NCI-H128 (cell line): ENCODE measurements at regions not wholly inside any gene's neighbourhood (a gene's known extent, or its start where the extent isn't known, plus 50 kb on each side); places are given as distances from the start of the nearest gene placed in this dataset.
"Not testable (repeated sequence)": the region's sequence is repeated elsewhere in the genome, so short reads cannot be mapped to it uniquely, and the experiment has no call there.

Experiments
- DNase-seq: peaks from one replicate; lab custom pipeline; 2025; ENCODE audit not compliant: unreplicated experiment; lab: John Stamatoyannopoulos, UW

- not testable (repeated sequence) for DNase-seq
Measured at GRCh38 chr3:110440066-110440653, 631.5 kb upstream of the NECTIN3 start.

GRCh38 chr3:110454066-110454465, 617.5 kb upstream of the NECTIN3 start:
- DNase-seq, result no peak

- no peak for DNase-seq
Measured at GRCh38 chr3:110456001-110456400, 615.6 kb upstream of the NECTIN3 start.

- no peak for DNase-seq
Measured at GRCh38 chr3:110456438-110457138, 615.0 kb upstream of the NECTIN3 start.

- DNase-seq, result no peak
Measured at GRCh38 chr3:110457508-110457907, 614.1 kb upstream of the NECTIN3 start.

- DNase-seq, result no peak
Measured at GRCh38 chr3:110459021-110459420, 612.6 kb upstream of the NECTIN3 start.

GRCh38 chr3:110470310-110470709, 601.3 kb upstream of the NECTIN3 start:
- DNase-seq, result no peak

- no peak for DNase-seq
Measured at GRCh38 chr3:110473405-110473804, 598.2 kb upstream of the NECTIN3 start.

GRCh38 chr3:110474397-110474796, 597.2 kb upstream of the NECTIN3 start:
- DNase-seq, result no peak

- DNase-seq, result no peak
Measured at GRCh38 chr3:110478377-110479054, 593.1 kb upstream of the NECTIN3 start.

GRCh38 chr3:110479731-110480130, 591.9 kb upstream of the NECTIN3 start:
- no peak for DNase-seq

GRCh38 chr3:110485389-110485788, 586.2 kb upstream of the NECTIN3 start:
- no peak for DNase-seq

- no peak for DNase-seq
Measured at GRCh38 chr3:110487840-110488239, 583.8 kb upstream of the NECTIN3 start.

- no peak for DNase-seq
Measured at GRCh38 chr3:110491413-110491812, 580.2 kb upstream of the NECTIN3 start.

GRCh38 chr3:110492876-110493275, 578.7 kb upstream of the NECTIN3 start:
- DNase-seq, result no peak

GRCh38 chr3:110493438-110494092, 578.1 kb upstream of the NECTIN3 start:
- no peak for DNase-seq

GRCh38 chr3:110494093-110494490, 577.5 kb upstream of the NECTIN3 start:
- no peak for DNase-seq

GRCh38 chr3:110494728-110495127, 576.9 kb upstream of the NECTIN3 start:
- DNase-seq, result no peak

GRCh38 chr3:110495201-110495927, 576.3 kb upstream of the NECTIN3 start:
- DNase-seq, result no peak

GRCh38 chr3:110504401-110504800, 567.2 kb upstream of the NECTIN3 start:
- no peak for DNase-seq

GRCh38 chr3:110504901-110505300, 566.7 kb upstream of the NECTIN3 start:
- DNase-seq, result no peak
